Hepatocyte (in vitro differentiated cells): ENCODE measurements at regions not wholly inside any gene's neighbourhood (a gene's known extent, or its start where the extent isn't known, plus 50 kb on each side); places are given as distances from the start of the nearest gene placed in this dataset.

ENCODE experiments used
- CTCF ChIP-seq: fragments of 200-600 bp; sonication (generic); IDR thresholded peaks from 2 replicates; pipeline ENCODE4 v1.5.1; 2016; ENCODE audit warnings: antibody characterized with exemption, mild to moderate bottlenecking; ENCODE audit not compliant: poor library complexity
- EZH2 ChIP-seq: fragments of 200-600 bp; sonication (generic); IDR thresholded peaks from 2 replicates; pipeline ENCODE4 v1.6.1; 2016; ENCODE audit warnings: antibody characterized with exemption, mild to moderate bottlenecking, borderline replicate concordance

DNA sequence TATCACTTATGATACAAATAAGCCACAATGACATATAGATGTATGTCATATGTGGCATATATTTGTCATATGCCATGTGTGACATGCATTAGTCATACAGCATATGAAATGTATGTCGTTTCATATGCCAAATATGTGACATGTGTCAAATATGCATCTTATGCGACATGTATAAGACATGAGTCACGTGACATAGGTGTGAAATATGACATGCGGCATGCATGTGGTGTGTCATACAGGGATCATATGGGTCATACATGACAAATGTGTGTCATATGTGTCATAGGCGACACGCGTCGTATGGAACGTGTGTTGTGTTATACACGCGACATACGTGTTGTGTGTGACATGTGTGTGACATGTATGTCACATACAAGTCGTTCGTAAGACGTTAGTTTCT lies 2154.0 kb upstream of the PIK3C3 start:
- TF ChIP-seq CTCF (no peak), EZH2 (no peak)
